Uterus (tissue), 2 donors: ENCODE measurements at regions not wholly inside any gene's neighbourhood (a gene's known extent, or its start where the extent isn't known, plus 50 kb on each side); places are given as distances from the start of the nearest gene placed in this dataset.

ENCODE experiments used
- CTCF ChIP-seq, 4 experiments: fragments of 200-600 bp in 2 of 4; fragments of 450-650 bp in 2 of 4; sonication (generic) in 2 of 4; IDR thresholded peaks; one replicate each; pipeline ENCODE4 v1.5.1; 2016 to 2019; ENCODE audit warnings: antibody characterized with exemption in 4 of 4, mild to moderate bottlenecking in 2 of 4, moderate library complexity in 1 of 4
- POLR2A ChIP-seq, 2 donors: fragments of 450-650 bp; IDR thresholded peaks; one replicate each; pipeline ENCODE4 v1.6.1; 2016; ENCODE audit warnings: antibody characterized with exemption in 2 of 2, mild to moderate bottlenecking in 1 of 2, moderate library complexity in 1 of 2

- TF ChIP-seq CTCF (IDR thresholded peaks at IDR 0.05) (no peak), POLR2A (IDR thresholded peaks at IDR 0.05) (no peak)
Measured at GRCh38 chr1:78419309-78419708, 71.5 kb upstream of the PTGFR start.
